Activated CD4-positive, CD25-positive, alpha-beta regulatory T cell (primary cell): ENCODE measurements at regions not wholly inside any gene's neighbourhood (a gene's known extent, or its start where the extent isn't known, plus 50 kb on each side); places are given as distances from the start of the nearest gene placed in this dataset.
"Not testable (repeated sequence)": the region's sequence is repeated elsewhere in the genome, so short reads cannot be mapped to it uniquely, and the experiment has no call there.

Source experiments
- DNase-seq, 4 experiments: peaks; one replicate each; lab custom pipeline; 2025; lab: John Stamatoyannopoulos, UW

- no peak for DNase-seq
Measured at GRCh38 chr1:38667626-38668025, 191.9 kb downstream of the RRAGC start.

GRCh38 chr1:38662126-38662525 lies 197.4 kb downstream of the RRAGC start:
- no peak for DNase-seq

- DNase-seq: no peak
Measured at GRCh38 chr1:38658883-38659282, 200.7 kb downstream of the RRAGC start.

- no peak for DNase-seq
Measured at GRCh38 chr1:38657873-38658272, 201.7 kb downstream of the RRAGC start.

GRCh38 chr1:38657207-38657840 lies 202.2 kb downstream of the RRAGC start:
- DNase-seq: no peak

GRCh38 chr1:38656726-38657125 lies 202.8 kb downstream of the RRAGC start:
- DNase-seq: no peak

GRCh38 chr1:38652217-38652616 lies 207.4 kb downstream of the RRAGC start:
- no peak for DNase-seq

- DNase-seq: no peak
Measured at GRCh38 chr1:38651669-38652068, 207.9 kb downstream of the RRAGC start.

- no peak for DNase-seq
Measured at GRCh38 chr1:38648417-38648816, 211.2 kb downstream of the RRAGC start.

GRCh38 chr1:38647341-38647740 lies 212.2 kb downstream of the RRAGC start:
- not testable (repeated sequence) for DNase-seq

GRCh38 chr1:38644092-38644491 lies 215.5 kb downstream of the RRAGC start:
- DNase-seq: no peak

- DNase-seq: no peak
Measured at GRCh38 chr1:38641661-38642060, 217.9 kb downstream of the RRAGC start.

- no peak for DNase-seq
Measured at GRCh38 chr1:38640371-38640770, 219.2 kb downstream of the RRAGC start.

- no peak for DNase-seq
Measured at GRCh38 chr1:38628241-38628640, 231.3 kb downstream of the RRAGC start.

- DNase-seq: no peak
Measured at GRCh38 chr1:38625939-38626338, 233.6 kb downstream of the RRAGC start.

GRCh38 chr1:38624336-38625039 lies 235.1 kb downstream of the RRAGC start:
- no peak for DNase-seq

- no peak for DNase-seq
Measured at GRCh38 chr1:38623529-38623928, 236.0 kb downstream of the RRAGC start.

GRCh38 chr1:38622197-38622596 lies 237.4 kb downstream of the RRAGC start:
- DNase-seq: no peak

GRCh38 chr1:38616846-38617245 lies 242.7 kb downstream of the RRAGC start:
- DNase-seq: no peak

GRCh38 chr1:38615680-38616079 lies 243.9 kb downstream of the RRAGC start:
- DNase-seq: no peak

GRCh38 chr1:38614861-38615260 lies 244.7 kb downstream of the RRAGC start:
- DNase-seq: no peak

- DNase-seq: no peak
Measured at GRCh38 chr1:38613996-38614395, 245.6 kb downstream of the RRAGC start.

- no peak for DNase-seq
Measured at GRCh38 chr1:38612951-38613350, 246.6 kb downstream of the RRAGC start.

- DNase-seq: no peak
Measured at GRCh38 chr1:38611664-38612211, 247.8 kb downstream of the RRAGC start.
